Keratinocyte (primary cell): ENCODE measurements at regions not wholly inside any gene's neighbourhood (a gene's known extent, or its start where the extent isn't known, plus 50 kb on each side); places are given as distances from the start of the nearest gene placed in this dataset.

Experiments used
- DNase-seq: peaks from one replicate; pipeline ENCODE4 v3.0.0-alpha.2; 2011; ENCODE audit warnings: low read depth, missing footprints, low spot score
- FAIRE-seq: peaks from 2 replicates; lab custom pipeline; 2011; peaks lifted over from hg19 to GRCh38; lab: Jason Lieb, UNC
- H2AFZ ChIP-seq: 2 replicates; pipeline ENCODE4 v1.6.0; 2012; ENCODE audit warnings: low read length, control low read depth, inconsistent platforms; ENCODE audit not compliant: control insufficient read depth
- H3K27ac ChIP-seq: 2 replicates; pipeline ENCODE4 v1.5.1; 2011; ENCODE audit warnings: low read length; ENCODE audit not compliant: control insufficient read depth, insufficient read depth
- H3K27me3 ChIP-seq: 3 replicates; pipeline ENCODE4 v1.6.0; 2011; ENCODE audit warnings: low read length; ENCODE audit not compliant: control insufficient read depth, insufficient read depth; ENCODE audit errors: extremely low read depth
- H3K36me3 ChIP-seq, 2 experiments: 2 replicates in 1 of 2; 3 replicates in 1 of 2; pipeline ENCODE4 v1.5.1; 2011; ENCODE audit warnings: low read length in 2 of 2, mild to moderate bottlenecking in 1 of 2; ENCODE audit not compliant: control insufficient read depth in 2 of 2, insufficient read depth in 2 of 2; ENCODE audit errors: extremely low read depth in 1 of 2
- H3K4me1 ChIP-seq: 3 replicates; pipeline ENCODE4 v1.5.1; 2011; ENCODE audit warnings: low read length; ENCODE audit not compliant: control insufficient read depth, insufficient read depth; ENCODE audit errors: extremely low read depth
- H3K4me2 ChIP-seq: 3 replicates; pipeline ENCODE4 v1.6.0; 2011; ENCODE audit warnings: low read depth, low read length; ENCODE audit not compliant: control insufficient read depth, insufficient read depth; ENCODE audit errors: extremely low read depth
- H3K4me3 ChIP-seq, 3 experiments: fragments of 200-600 bp in 1 of 3; sonication (generic) in 1 of 3; 2 replicates in 2 of 3; 3 replicates in 1 of 3; pipeline ENCODE4 v1.5.1; 2011 to 2016; ENCODE audit warnings: low read length in 3 of 3, mild to moderate bottlenecking in 3 of 3, control low read depth in 2 of 3, inconsistent platforms in 1 of 3, low read depth in 1 of 3, mixed read lengths in 1 of 3, mixed run types in 1 of 3, moderate library complexity in 1 of 3; ENCODE audit not compliant: control insufficient read depth in 2 of 3, insufficient read depth in 2 of 3; ENCODE audit errors: extremely low read depth in 1 of 3
- H3K79me2 ChIP-seq: 2 replicates; pipeline ENCODE4 v1.6.0; 2012; ENCODE audit warnings: low read length; ENCODE audit not compliant: control insufficient read depth, insufficient read depth
- H3K9ac ChIP-seq: 3 replicates; pipeline ENCODE4 v1.6.0; 2011; ENCODE audit warnings: low read length; ENCODE audit not compliant: control insufficient read depth, insufficient read depth; ENCODE audit errors: extremely low read depth
- H3K9me1 ChIP-seq: 3 replicates; pipeline ENCODE4 v1.6.0; 2011; ENCODE audit warnings: low read length; ENCODE audit not compliant: control insufficient read depth, insufficient read depth; ENCODE audit errors: extremely low read depth
- H3K9me3 ChIP-seq: 2 replicates; pipeline ENCODE4 v1.5.1; 2012; ENCODE audit warnings: low read depth, low read length; ENCODE audit not compliant: control insufficient read depth
- H4K20me1 ChIP-seq: 3 replicates; pipeline ENCODE4 v1.6.0; 2011; ENCODE audit warnings: low read length; ENCODE audit not compliant: control insufficient read depth, insufficient read depth; ENCODE audit errors: extremely low read depth
- CTCF ChIP-seq, 3 experiments: IDR thresholded peaks in 1 of 3; conservative IDR thresholded peaks in 1 of 3; optimal IDR thresholded peaks in 1 of 3; 2 replicates in 2 of 3; 3 replicates in 1 of 3; pipeline versions ENCODE3 to v1.5.1; 2011; ENCODE audit warnings: low read length in 3 of 3, mild to moderate bottlenecking in 3 of 3, moderate library complexity in 2 of 3, control low read depth in 1 of 3, inconsistent platforms in 1 of 3; ENCODE audit not compliant: insufficient read depth in 2 of 3; ENCODE audit errors: extremely low read depth in 1 of 3
- EZH2 ChIP-seq: IDR thresholded peaks from one replicate; pipeline ENCODE4 v1.6.1; 2012; ENCODE audit warnings: inconsistent platforms, mild to moderate bottlenecking, low read length, moderate library complexity
- dilution Hi-C: fragments of 300-500 bp; cut with MboI; formaldehyde crosslinking; loops from one replicate; pipeline ENCODE4 v1.7.0; 2020; ENCODE audit warnings: low sequenced_read_pairs; ENCODE audit not compliant: extremely low pct_ligation_motif_present

DNA sequence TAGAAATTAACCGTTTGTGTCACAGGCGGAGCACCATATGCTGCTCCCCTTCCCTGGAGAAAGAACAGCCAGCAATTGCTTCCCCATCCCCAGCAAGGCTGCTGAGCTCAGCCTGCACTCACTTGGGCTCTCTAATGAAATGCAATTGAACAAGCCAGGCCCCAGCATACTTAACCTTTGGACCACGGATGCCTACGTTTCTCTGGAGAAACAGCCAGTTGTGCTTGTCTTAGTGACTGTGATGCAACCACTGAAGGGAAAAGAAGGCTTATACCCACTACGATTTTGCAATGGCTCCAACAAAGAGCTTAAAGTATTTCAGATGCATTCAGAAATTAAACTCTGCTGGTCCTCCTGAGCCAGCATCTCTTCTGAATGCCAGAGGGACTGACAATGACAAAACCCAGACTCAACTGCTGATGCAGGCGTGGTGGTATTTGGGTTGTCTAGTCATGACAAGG, 51.3 kb upstream of the SESN3 start:
- H3K9ac ChIP-seq, result no peak overlapping the region
- H3K9me3 ChIP-seq, result no peaks in the 10 kb centered on the region
- H3K36me3 ChIP-seq, result no peaks in the 10 kb centered on the region
- DNase-seq, result no peak
- H2AFZ ChIP-seq, result no peak overlapping the region
- no peak for FAIRE-seq
- no peaks in the 10 kb centered on the region for H4K20me1 ChIP-seq
- H3K27me3 ChIP-seq, result no peaks in the 10 kb centered on the region
- H3K4me1 ChIP-seq, result peaks cover 13% of the 10 kb centered on the region
- H3K27ac ChIP-seq, result no peak overlapping the region
- H3K4me2 ChIP-seq, result no peak overlapping the region
- dilution Hi-C loops, result no loop called here
- H3K9me1 ChIP-seq, result no peaks in the 10 kb centered on the region
- no peak overlapping the region for H3K4me3 ChIP-seq
- H3K79me2 ChIP-seq, result no peaks in the 10 kb centered on the region
- TF ChIP-seq EZH2 (no peak), CTCF (optimal IDR thresholded peaks at IDR 0.05 in 1 of 3, IDR thresholded peaks at IDR 0.05 in 1 of 3, conservative IDR thresholded peaks at IDR 0.05 in 1 of 3; ENCODE audit: extremely low read depth in 1 of 3, insufficient read depth in 2 of 3, low read length in 3 of 3) (no peak)
